K562 (cell line): ENCODE measurements at regions not wholly inside any gene's neighbourhood (a gene's known extent, or its start where the extent isn't known, plus 50 kb on each side); places are given as distances from the start of the nearest gene placed in this dataset.

Source experiments
- ATAC-seq: fragments of 200-7000 bp; cut with Tn5 transposase; 3 replicates; pipeline ENCODE4 v1.9.1; 2020; ENCODE audit warnings: moderate library complexity
- BruUV-seq: library from RNA; stranded (reverse); fragments of 400-500 nt; replicated peaks from 2 replicates; lab custom pipeline; 2021; lab: Mats Ljungman, UMichigan
- CTCF ChIA-PET: fragments of 300-600 bp; formaldehyde crosslinking; extraction: SDS; loops from one replicate; lab custom pipeline; 2021; ENCODE audit warnings: low intra/inter-chr PET ratio; lab: Yijun Ruan, JAX
- POLR2A ChIA-PET: fragments of 300-600, 350-650 bp; sonication (Branson Sonifier 250); formaldehyde crosslinking; extraction: SDS; loops from one replicate; lab custom pipeline; 2021; ENCODE audit warnings: antibody characterized with exemption, inconsistent platforms; lab: Yijun Ruan, JAX
- DNase-seq, 4 experiments: peaks; one replicate each; pipeline versions ENCODE4 v3.0.0 to v3.0.0-alpha.2; 2011 to 2018; ENCODE audit warnings: low spot score in 3 of 4, mixed read lengths in 3 of 4; ENCODE audit errors: extremely low read depth in 1 of 4
- FAIRE-seq: peaks from 2 replicates; lab custom pipeline; 2011; peaks lifted over from hg19 to GRCh38; lab: Jason Lieb, UNC
- H2AFZ ChIP-seq: 2 replicates; pipeline ENCODE4 v1.6.0; 2011; ENCODE audit warnings: low read depth, low read length, control low read depth, inconsistent platforms
- H3K27ac ChIP-seq: fragments of 200-600 bp; 3 replicates; pipeline ENCODE4 v1.8.0; 2011; ENCODE audit warnings: low read depth, mild to moderate bottlenecking, control low read depth, inconsistent platforms, low read length, moderate library complexity, mixed read lengths; ENCODE audit errors: extremely low read depth
- H3K27me3 ChIP-seq, 2 experiments: fragments of 300-600 bp in 1 of 2; 2 replicates in 1 of 2; 3 replicates in 1 of 2; pipeline versions ENCODE4 v1.6.0 to v1.8.0; 2011; ENCODE audit warnings: inconsistent platforms in 2 of 2, low read length in 2 of 2, mild to moderate bottlenecking in 1 of 2, mixed read lengths in 1 of 2, moderate library complexity in 1 of 2; ENCODE audit not compliant: control insufficient read depth in 2 of 2, insufficient read depth in 2 of 2
- H3K36me3 ChIP-seq: fragments of 300-600 bp; 3 replicates; pipeline ENCODE4 v1.8.0; 2011; ENCODE audit warnings: mild to moderate bottlenecking, low read length, inconsistent platforms; ENCODE audit not compliant: control insufficient read depth, insufficient read depth
- H3K4me1 ChIP-seq, 2 experiments: fragments of 200-600 bp in 1 of 2; replicated peaks in 1 of 2; 2 replicates in 1 of 2; 3 replicates in 1 of 2; pipeline versions ENCODE4 v1.5.1 to v1.8.0; 2011; ENCODE audit warnings: inconsistent platforms in 2 of 2, low read length in 2 of 2, mild to moderate bottlenecking in 1 of 2, mixed read lengths in 1 of 2, moderate library complexity in 1 of 2; ENCODE audit not compliant: control insufficient read depth in 2 of 2, insufficient read depth in 2 of 2
- H3K4me2 ChIP-seq: 2 replicates; pipeline ENCODE4 v1.6.1; 2011; ENCODE audit warnings: low read length, control low read depth, inconsistent platforms, mixed read lengths; ENCODE audit not compliant: insufficient read depth
- H3K4me3 ChIP-seq: fragments of 200-600 bp; sonication (generic), shearing (Covaris generic); 2 replicates; pipeline ENCODE4 v1.5.1; 2016; ENCODE audit warnings: control low read depth, inconsistent platforms
- H3K79me2 ChIP-seq: fragments of 200-600 bp; 3 replicates; pipeline ENCODE4 v1.8.0; 2011; ENCODE audit warnings: low read length, inconsistent platforms; ENCODE audit not compliant: control insufficient read depth, insufficient read depth
- H3K9ac ChIP-seq, 2 experiments: 2 replicates each; pipeline versions ENCODE4 v1.6.0 to v1.6.1; 2011; ENCODE audit warnings: low read depth in 2 of 2, low read length in 2 of 2, control low read depth in 1 of 2, inconsistent platforms in 1 of 2, mild to moderate bottlenecking in 1 of 2, mixed read lengths in 1 of 2; ENCODE audit not compliant: insufficient read depth in 1 of 2
- H3K9me1 ChIP-seq: one replicate; pipeline ENCODE4 v1.6.0; 2011; ENCODE audit warnings: inconsistent platforms, mild to moderate bottlenecking, low read length, moderate library complexity; ENCODE audit not compliant: control insufficient read depth, insufficient read depth
- H3K9me3 ChIP-seq: replicated peaks from 2 replicates; pipeline ENCODE4 v1.5.1; 2011; ENCODE audit warnings: low read depth, low read length, inconsistent platforms; ENCODE audit not compliant: control insufficient read depth, insufficient read depth
- H4K20me1 ChIP-seq: replicated peaks from 2 replicates; pipeline ENCODE4 v1.6.1; 2011; ENCODE audit warnings: low read length, inconsistent platforms, mixed read lengths; ENCODE audit not compliant: control insufficient read depth, insufficient read depth
- C11orf30 ChIP-seq: fragments of 450-650 bp; IDR thresholded peaks from 2 replicates; pipeline ENCODE4 v1.6.1; 2016; ENCODE audit warnings: low read depth, mild to moderate bottlenecking
- HLTF ChIP-seq: fragments of 450-650 bp; IDR thresholded peaks from 2 replicates; pipeline ENCODE4 v1.6.1; 2016
- HNRNPH1 ChIP-seq: fragments of 200-400 bp; formaldehyde crosslinking; optimal IDR thresholded peaks from 2 replicates; pipeline ENCODE3; 2017; ENCODE audit warnings: low read depth, mild to moderate bottlenecking, low read length, moderate library complexity
- MCM3 ChIP-seq: fragments of 450-650 bp; IDR thresholded peaks from 2 replicates; pipeline ENCODE4 v1.6.1; 2016
- NONO ChIP-seq, 2 experiments: fragments of 200-400 bp in 1 of 2; fragments of 450-650 bp in 1 of 2; formaldehyde crosslinking in 1 of 2; IDR thresholded peaks; 2 replicates each; pipeline ENCODE4 v1.6.1; 2017; ENCODE audit warnings: low read depth in 2 of 2, mild to moderate bottlenecking in 2 of 2, moderate library complexity in 2 of 2, low read length in 1 of 2
- RCOR1 ChIP-seq, 2 experiments: IDR thresholded peaks; 2 replicates each; pipeline ENCODE4 v1.6.1; 2012; ENCODE audit warnings: low read depth in 2 of 2, low read length in 2 of 2, borderline replicate concordance in 1 of 2, improper control_type of control experiment in 1 of 2
- RFX1 ChIP-seq: fragments of 450-650 bp; IDR thresholded peaks from 2 replicates; pipeline ENCODE4 v1.6.1; 2016; ENCODE audit warnings: mild to moderate bottlenecking, moderate library complexity
- SMAD4 ChIP-seq: fragments of 250-450 bp; sonication (Bioruptor Pico); conservative IDR thresholded peaks from 2 replicates; pipeline ENCODE4 v1.8.0; 2021; ENCODE audit warnings: inconsistent platforms, mild to moderate bottlenecking, moderate library complexity
- TBL1XR1 ChIP-seq, 2 experiments: IDR thresholded peaks; 2 replicates each; pipeline ENCODE4 v1.6.1; 2012; ENCODE audit warnings: improper control_type of control experiment in 2 of 2, low read length in 2 of 2, mild to moderate bottlenecking in 1 of 2
- WGBS: fragments of 100-300 bp; shearing (Covaris generic); methylation state at CpG from one replicate; pipeline ENCODE4 v1.1.6; 2016; ENCODE audit warnings: low coverage, mixed read lengths; ENCODE audit not compliant: insufficient coverage; ENCODE audit errors: missing lambda C conversion rate; 5-methylcytosine and 5-hydroxymethylcytosine counted together
- in situ Hi-C: fragments of 300-500 bp; cut with MboI; formaldehyde crosslinking; loops from 4 replicates; pipeline ENCODE4 v1.15.0; 2018; ENCODE audit warnings: inconsistent platforms, mixed read lengths
- intact Hi-C: fragments of 100-400 bp; cut with micrococcal nuclease; formaldehyde crosslinking; loops from 2 replicates; pipeline ENCODE4 v1.14.2; 2022
- TF ChIP-seq, protein P1 (sequence below): fragments of 450-650 bp; conservative IDR thresholded peaks from 2 replicates; pipeline ENCODE4 v1.6.1; 2016; ENCODE audit warnings: missing genetic modification characterization, low read depth, mild to moderate bottlenecking, missing compliant biosample characterization, moderate library complexity
- TF ChIP-seq, protein P2 (sequence below): IDR thresholded peaks from 3 replicates; pipeline ENCODE4 v1.6.1; 2011; ENCODE audit warnings: borderline replicate concordance, mild to moderate bottlenecking; ENCODE audit not compliant: insufficient read length, insufficient read depth

GRCh38 chr7:18153183-18153748, 125.6 kb upstream of the PRPS1L1 start:
- H3K9ac ChIP-seq = no peak overlapping the region
- no peaks in the 10 kb centered on the region for H3K9me3 ChIP-seq
- H3K79me2 ChIP-seq = no peaks in the 10 kb centered on the region
- CTCF ChIA-PET = no interaction called here
- no peak overlapping the region for H3K27ac ChIP-seq
- intact Hi-C loops = no loop called here
- H3K27me3 ChIP-seq = no peaks in the 10 kb centered on the region
- no peaks in the 10 kb centered on the region for H4K20me1 ChIP-seq
- no peak overlapping the region for H3K4me3 ChIP-seq
- WGBS = 35% methylated on average over 6 of the region's 6 CpGs
- no peak overlapping the region for H3K4me2 ChIP-seq
- no TSS peak for BruUV-seq
- TF ChIP-seq NONO (IDR thresholded peaks at IDR 0.05; ENCODE audit: low read depth in 2 of 2, low read length in 1 of 2) (no peak), MCM3 (no peak), C11orf30 (no peak), TBL1XR1 (IDR thresholded peaks at IDR 0.05; ENCODE audit: low read length in 2 of 2) (no peak), HNRNPH1 (no peak), HLTF (no peak), SMAD4 (CRISPR knock-in tag) (no peak), RFX1 (no peak), RCOR1 (IDR thresholded peaks at IDR 0.05; ENCODE audit: borderline replicate concordance in 1 of 2, low read depth in 2 of 2, low read length in 2 of 2) (no peak)
- TF ChIP-seq, protein P1, sequence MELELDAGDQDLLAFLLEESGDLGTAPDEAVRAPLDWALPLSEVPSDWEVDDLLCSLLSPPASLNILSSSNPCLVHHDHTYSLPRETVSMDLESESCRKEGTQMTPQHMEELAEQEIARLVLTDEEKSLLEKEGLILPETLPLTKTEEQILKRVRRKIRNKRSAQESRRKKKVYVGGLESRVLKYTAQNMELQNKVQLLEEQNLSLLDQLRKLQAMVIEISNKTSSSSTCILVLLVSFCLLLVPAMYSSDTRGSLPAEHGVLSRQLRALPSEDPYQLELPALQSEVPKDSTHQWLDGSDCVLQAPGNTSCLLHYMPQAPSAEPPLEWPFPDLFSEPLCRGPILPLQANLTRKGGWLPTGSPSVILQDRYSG (tag) = no peak
- TF ChIP-seq, protein P2, sequence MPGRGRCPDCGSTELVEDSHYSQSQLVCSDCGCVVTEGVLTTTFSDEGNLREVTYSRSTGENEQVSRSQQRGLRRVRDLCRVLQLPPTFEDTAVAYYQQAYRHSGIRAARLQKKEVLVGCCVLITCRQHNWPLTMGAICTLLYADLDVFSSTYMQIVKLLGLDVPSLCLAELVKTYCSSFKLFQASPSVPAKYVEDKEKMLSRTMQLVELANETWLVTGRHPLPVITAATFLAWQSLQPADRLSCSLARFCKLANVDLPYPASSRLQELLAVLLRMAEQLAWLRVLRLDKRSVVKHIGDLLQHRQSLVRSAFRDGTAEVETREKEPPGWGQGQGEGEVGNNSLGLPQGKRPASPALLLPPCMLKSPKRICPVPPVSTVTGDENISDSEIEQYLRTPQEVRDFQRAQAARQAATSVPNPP = no peak
- TF ChIP-seq, all 486 proteins: peak for 0
- Histone ChIP-seq H2AFZ (no peak overlapping the region), H3K9me1 (no peaks in the 10 kb centered on the region), H3K36me3 (no peaks in the 10 kb centered on the region), H3K4me1 (no peaks in the 10 kb centered on the region)
- FAIRE-seq = no peak
- in situ Hi-C loops = no loop called here
- ATAC-seq = 0 out of 3 replicates have a peak, but pooled peaks have one; percentile 22
- DNase-seq = no peak
- POLR2A ChIA-PET = no interaction called here
